Esophagus muscularis mucosa (tissue), 4 donors: ENCODE measurements at regions not wholly inside any gene's neighbourhood (a gene's known extent, or its start where the extent isn't known, plus 50 kb on each side); places are given as distances from the start of the nearest gene placed in this dataset.

Source experiments
- CTCF ChIP-seq, 3 experiments: fragments of 200-600 bp in 2 of 3; fragments of 450-650 bp in 1 of 3; sonication (generic) in 2 of 3; IDR thresholded peaks; one replicate each; pipeline ENCODE4 v1.5.1; 2017 to 2019; ENCODE audit warnings: antibody characterized with exemption in 3 of 3, mild to moderate bottlenecking in 2 of 3, moderate library complexity in 1 of 3
- EP300 ChIP-seq: sonication (generic); formaldehyde crosslinking; IDR thresholded peaks from one replicate; pipeline ENCODE4 v1.6.1; 2017; ENCODE audit warnings: antibody characterized with exemption
- POLR2A ChIP-seq: fragments of 450-650 bp; IDR thresholded peaks from one replicate; pipeline ENCODE4 v1.6.1; 2017; ENCODE audit warnings: antibody characterized with exemption, moderate library complexity, mild to moderate bottlenecking, low read depth
- POLR2AphosphoS5 ChIP-seq, 2 donors: sonication (generic); formaldehyde crosslinking; IDR thresholded peaks; one replicate each; pipeline ENCODE4 v1.6.1; 2017; ENCODE audit warnings: antibody characterized with exemption in 2 of 2

DNA sequence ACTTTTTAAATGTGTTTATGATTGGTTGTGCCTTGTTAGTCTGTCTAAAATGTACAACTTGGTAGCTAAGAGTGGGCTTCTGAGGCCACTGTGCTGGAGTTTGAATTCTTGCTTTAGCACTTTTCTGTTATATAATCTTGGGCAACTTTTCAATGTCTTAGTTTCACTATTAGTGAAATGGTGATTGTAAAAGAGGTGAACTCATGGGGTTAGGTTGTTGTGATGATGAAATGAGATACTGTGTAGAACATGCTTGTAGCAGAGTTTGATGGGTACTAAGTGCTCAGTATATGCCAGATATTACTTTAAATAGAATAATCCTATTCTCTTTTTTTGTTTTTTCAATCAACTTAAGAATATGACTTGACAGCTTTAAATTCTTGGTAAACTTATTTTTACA is 624.7 kb downstream of the CD109 start:
- TF ChIP-seq CTCF (IDR thresholded peaks at IDR 0.05): no peak
- no peak for TF ChIP-seq POLR2A
- TF ChIP-seq EP300: no peak
- no peak for TF ChIP-seq POLR2AphosphoS5 (IDR thresholded peaks at IDR 0.05)
